ENCODE measurements at regions not wholly inside any gene's neighbourhood (a gene's known extent, or its start where the extent isn't known, plus 50 kb on each side); places are given as distances from the start of the nearest gene placed in this dataset.

- no peaks in the 10 kb centered on the region for H3K79me2 ChIP-seq
- H3K27ac ChIP-seq: no peak overlapping the region
- no peak overlapping the region for H2AFZ ChIP-seq
- H3K4me2 ChIP-seq (ENCODE audit: low read length): no peak overlapping the region
- H3K27me3 ChIP-seq (ENCODE audit: control insufficient read depth, insufficient read depth, low read length): no peaks in the 10 kb centered on the region
- no peaks in the 10 kb centered on the region for H3K9me3 ChIP-seq (ENCODE audit: control insufficient read depth, low read length)
- no peak overlapping the region for H3K9ac ChIP-seq
- TF ChIP-seq CTCF (IDR thresholded peaks at IDR 0.05): no peak
- no peaks in the 10 kb centered on the region for H3K4me1 ChIP-seq
- H3K4me3 ChIP-seq (ENCODE audit: low read depth, low read length): no peak overlapping the region
- no peaks in the 10 kb centered on the region for H3K36me3 ChIP-seq (ENCODE audit: control insufficient read depth, insufficient read depth, low read length)
Measured at GRCh38 chr16:73322856-73323255, 274.9 kb upstream of the ZFHX3 start.

GRCh38 chr16:73321853-73322252, 273.9 kb upstream of the ZFHX3 start:
- H3K4me2 ChIP-seq (ENCODE audit: low read length): no peak overlapping the region
- no peak overlapping the region for H3K27ac ChIP-seq
- H3K4me1 ChIP-seq: no peaks in the 10 kb centered on the region
- H3K36me3 ChIP-seq (ENCODE audit: control insufficient read depth, insufficient read depth, low read length): no peaks in the 10 kb centered on the region
- H3K9ac ChIP-seq: no peak overlapping the region
- TF ChIP-seq CTCF (IDR thresholded peaks at IDR 0.05): no peak
- no peaks in the 10 kb centered on the region for H3K79me2 ChIP-seq
- no peak overlapping the region for H3K4me3 ChIP-seq (ENCODE audit: low read depth, low read length)
- no peaks in the 10 kb centered on the region for H3K9me3 ChIP-seq (ENCODE audit: control insufficient read depth, low read length)
- H2AFZ ChIP-seq: no peak overlapping the region
- H3K27me3 ChIP-seq (ENCODE audit: control insufficient read depth, insufficient read depth, low read length): no peaks in the 10 kb centered on the region

- Histone ChIP-seq H3K79me2 (no peaks in the 10 kb centered on the region), H3K27ac (no peak overlapping the region), H3K4me3 (ENCODE audit: low read depth, low read length) (no peak overlapping the region), H3K4me1 (no peaks in the 10 kb centered on the region), H3K27me3 (ENCODE audit: control insufficient read depth, insufficient read depth, low read length) (no peaks in the 10 kb centered on the region), H3K9ac (no peak overlapping the region), H2AFZ (no peak overlapping the region), H3K4me2 (ENCODE audit: low read length) (no peak overlapping the region), H3K36me3 (ENCODE audit: control insufficient read depth, insufficient read depth, low read length) (no peaks in the 10 kb centered on the region), H3K9me3 (ENCODE audit: control insufficient read depth, low read length) (no peaks in the 10 kb centered on the region)
- no peak for TF ChIP-seq CTCF (IDR thresholded peaks at IDR 0.05)
Measured at GRCh38 chr16:73319737-73320136, 271.8 kb upstream of the ZFHX3 start.

GRCh38 chr16:73319261-73319660, 271.3 kb upstream of the ZFHX3 start:
- no peak overlapping the region for H3K4me3 ChIP-seq (ENCODE audit: low read depth, low read length)

More at GRCh38 chr16:73319261-73319660, 271.3 kb upstream of the ZFHX3 start:
- Histone ChIP-seq H3K36me3 (ENCODE audit: control insufficient read depth, insufficient read depth, low read length) (no peaks in the 10 kb centered on the region), H3K9me3 (ENCODE audit: control insufficient read depth, low read length) (no peaks in the 10 kb centered on the region), H3K4me1 (no peaks in the 10 kb centered on the region), H2AFZ (no peak overlapping the region), H3K27me3 (ENCODE audit: control insufficient read depth, insufficient read depth, low read length) (no peaks in the 10 kb centered on the region), H3K4me2 (ENCODE audit: low read length) (no peak overlapping the region), H3K9ac (no peak overlapping the region), H3K27ac (no peak overlapping the region), H3K79me2 (no peaks in the 10 kb centered on the region)
- TF ChIP-seq CTCF (IDR thresholded peaks at IDR 0.05): no peak
